Thoracic aorta (tissue), 2 donors: ENCODE measurements at regions not wholly inside any gene's neighbourhood (a gene's known extent, or its start where the extent isn't known, plus 50 kb on each side); places are given as distances from the start of the nearest gene placed in this dataset.
A peak's percentile ranks its signal among the peaks of the same experiment; 100 is the strongest.

ENCODE experiments used
- ATAC-seq: fragments of 150-250 bp; one replicate; pipeline ENCODE4 v1.8.0; 2017; ENCODE audit warnings: low read depth; ENCODE audit not compliant: insufficient number of reproducible peaks, low FRiP score
- DNase-seq: peaks from one replicate; pipeline ENCODE4 v3.0.0-alpha.2; 2020; ENCODE audit warnings: low spot score
- H3K27ac ChIP-seq, 2 donors: fragments of 200-600 bp; sonication (generic); 1 replicate in 1 of 2; 2 replicates in 1 of 2; pipeline ENCODE4 v1.5.1; 2016; ENCODE audit warnings: mild to moderate bottlenecking in 2 of 2, moderate library complexity in 2 of 2
- H3K27me3 ChIP-seq: fragments of 200-600 bp; sonication (generic); replicated peaks from 2 replicates; pipeline ENCODE4 v1.6.0; 2016; ENCODE audit warnings: mild to moderate bottlenecking; ENCODE audit not compliant: insufficient read depth
- H3K36me3 ChIP-seq: fragments of 200-600 bp; sonication (generic); one replicate; pipeline ENCODE4 v1.5.1; 2016
- H3K4me1 ChIP-seq, 2 donors: fragments of 200-600 bp; sonication (generic); 1 replicate in 1 of 2; 2 replicates in 1 of 2; pipeline versions ENCODE4 v1.5.1 to v1.6.0; 2016; ENCODE audit warnings: low read depth in 2 of 2, mild to moderate bottlenecking in 1 of 2; ENCODE audit not compliant: control insufficient read depth in 1 of 2
- H3K4me3 ChIP-seq: fragments of 200-600 bp; sonication (generic); 2 replicates; pipeline ENCODE4 v1.5.1; 2016; ENCODE audit warnings: mild to moderate bottlenecking
- H3K9me3 ChIP-seq: fragments of 200-600 bp; sonication (generic); 2 replicates; pipeline ENCODE4 v1.5.1; 2016
- CTCF ChIP-seq: fragments of 200-600 bp; sonication (generic); IDR thresholded peaks from one replicate; pipeline ENCODE4 v1.5.1; 2019; ENCODE audit warnings: antibody characterized with exemption

GRCh38 chr20:40962733-40963504 is 65.7 kb upstream of the TOP1 start:
- no peak for DNase-seq
- no peak overlapping the region for H3K4me3 ChIP-seq
- H3K27me3 ChIP-seq, result no peaks in the 10 kb centered on the region

DNA sequence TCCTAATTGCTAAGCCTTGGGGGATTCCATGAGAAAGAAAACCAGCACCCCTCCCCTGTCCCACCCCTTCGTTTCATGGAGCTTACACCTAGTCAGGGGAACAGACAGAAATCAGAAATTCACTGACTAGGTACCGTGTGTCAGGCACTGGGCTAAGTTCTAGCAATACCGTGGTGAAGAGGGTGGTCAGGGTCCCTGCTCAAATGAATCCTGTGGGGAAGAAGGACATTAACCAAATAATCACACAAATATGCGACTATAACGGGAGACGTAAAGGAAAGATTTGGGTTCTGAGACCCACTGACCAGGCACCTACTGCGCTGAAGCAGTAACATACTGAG is 65.1 kb upstream of the TOP1 start:
- H3K9me3 ChIP-seq, result no peaks in the 10 kb centered on the region
- no peak overlapping the region for H3K4me3 ChIP-seq
- H3K4me1 ChIP-seq, result peaks cover 0 to 4% of the 10 kb centered on the region in 2 donors
- DNase-seq (no peak), ATAC-seq (no peak)
- no peaks in the 10 kb centered on the region for H3K27me3 ChIP-seq
- no peak for TF ChIP-seq CTCF
- no peaks in the 10 kb centered on the region for H3K36me3 ChIP-seq
- H3K27ac ChIP-seq, result no peak overlapping the region

More at GRCh38 chr20:40962733-40963504, 65.7 kb upstream of the TOP1 start:
- Histone ChIP-seq H3K36me3 (no peaks in the 10 kb centered on the region), H3K27ac (no peak overlapping the region), H3K4me1 (peaks cover 0 to 4% of the 10 kb centered on the region in 2 donors), H3K9me3 (no peaks in the 10 kb centered on the region)
- ATAC-seq, result peak; percentile 52
- peak; percentile 93 for TF ChIP-seq CTCF

DNA sequence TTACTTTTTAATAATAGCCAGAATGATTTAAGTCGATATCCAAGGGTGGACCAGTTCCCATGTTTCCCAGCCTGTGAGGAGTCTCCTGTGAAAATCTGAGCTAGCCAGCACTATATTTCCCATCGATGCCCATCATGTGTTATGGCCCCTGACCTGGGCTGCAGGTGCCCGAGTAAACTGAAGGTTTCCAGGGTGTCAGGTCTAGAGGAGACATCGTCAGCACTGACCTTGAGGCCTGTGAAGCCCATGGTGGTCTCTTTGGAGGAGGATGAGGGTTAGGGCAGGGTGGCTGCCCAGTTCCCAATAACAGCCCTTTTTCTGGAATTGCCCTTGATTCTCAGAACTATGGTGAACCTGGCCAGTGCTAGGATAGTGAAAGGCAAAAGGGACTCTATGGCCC is 63.0 kb upstream of the TOP1 start:
- no peaks in the 10 kb centered on the region for H3K27me3 ChIP-seq
- ATAC-seq (no peak), DNase-seq (no peak)
- no peaks in the 10 kb centered on the region for H3K36me3 ChIP-seq
- H3K4me1 ChIP-seq, result peaks cover 0 to 8% of the 10 kb centered on the region in 2 donors
- H3K9me3 ChIP-seq, result no peaks in the 10 kb centered on the region
- no peak for TF ChIP-seq CTCF
- H3K4me3 ChIP-seq, result no peak overlapping the region
- no peak overlapping the region for H3K27ac ChIP-seq

DNA sequence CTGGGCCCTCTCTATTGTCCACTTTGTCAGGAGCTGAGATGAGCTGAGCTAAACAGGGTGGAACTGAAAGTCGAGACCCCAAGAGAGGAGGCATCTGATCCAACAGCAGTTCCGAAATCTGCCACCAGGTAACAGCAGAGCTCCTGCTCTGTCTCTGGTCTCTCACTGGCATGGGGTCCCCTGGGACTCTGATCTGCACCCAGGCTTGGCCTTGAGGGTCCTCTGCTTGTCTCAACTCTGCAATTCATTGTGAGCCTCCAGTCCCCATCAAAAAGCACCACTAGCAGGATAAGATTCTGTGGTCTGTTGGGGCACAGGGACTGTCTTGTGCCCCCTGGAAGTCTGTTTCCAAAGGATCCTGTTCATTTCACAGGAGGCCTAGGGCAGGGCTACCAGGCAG is 62.5 kb upstream of the TOP1 start:
- TF ChIP-seq CTCF, result peak; percentile 28
- H3K27ac ChIP-seq, result no peak overlapping the region
- H3K27me3 ChIP-seq, result no peaks in the 10 kb centered on the region
- DNase-seq (no peak), ATAC-seq (no peak)
- H3K4me3 ChIP-seq, result no peak overlapping the region
- H3K4me1 ChIP-seq, result peaks cover 0 to 8% of the 10 kb centered on the region in 2 donors
- H3K9me3 ChIP-seq, result no peaks in the 10 kb centered on the region
- no peaks in the 10 kb centered on the region for H3K36me3 ChIP-seq

GRCh38 chr20:40966516-40967185 is 62.0 kb upstream of the TOP1 start:
- peaks cover 0 to 8% of the 10 kb centered on the region in 2 donors for H3K4me1 ChIP-seq
- no peaks in the 10 kb centered on the region for H3K27me3 ChIP-seq
- no peak for DNase-seq
- TF ChIP-seq CTCF, result no peak
- H3K4me3 ChIP-seq, result no peak overlapping the region
- no peak overlapping the region for H3K27ac ChIP-seq
- no peaks in the 10 kb centered on the region for H3K36me3 ChIP-seq
- ATAC-seq, result no peak
- no peaks in the 10 kb centered on the region for H3K9me3 ChIP-seq
